NCI-H82 (cell line): ENCODE measurements at regions not wholly inside any gene's neighbourhood (a gene's known extent, or its start where the extent isn't known, plus 50 kb on each side); places are given as distances from the start of the nearest gene placed in this dataset.

Experiments
- DNase-seq: peaks from one replicate; lab custom pipeline; 2025; lab: John Stamatoyannopoulos, UW

- DNase-seq = no peak
These were observed 369.3 kb upstream of the TMPO start for GRCh38 chr12:98146043-98146442.

- DNase-seq = no peak
These were observed 368.9 kb upstream of the TMPO start for GRCh38 chr12:98146487-98146886.

- DNase-seq = no peak
These were observed 366.1 kb upstream of the TMPO start for GRCh38 chr12:98149270-98149669.

- DNase-seq = no peak
These were observed 365.6 kb upstream of the TMPO start for GRCh38 chr12:98149691-98150210.

- DNase-seq = no peak
These were observed 364.2 kb upstream of the TMPO start for GRCh38 chr12:98151105-98151590.

- DNase-seq = no peak
These were observed 363.4 kb upstream of the TMPO start for GRCh38 chr12:98151984-98152383.

GRCh38 chr12:98154850-98155249, 360.5 kb upstream of the TMPO start:
- peak; percentile 70 for DNase-seq

- no peak for DNase-seq
These were observed 358.7 kb upstream of the TMPO start for GRCh38 chr12:98156697-98157096.

GRCh38 chr12:98162906-98163678, 352.3 kb upstream of the TMPO start:
- peak; percentile 90 for DNase-seq

- DNase-seq = no peak
These were observed 343.1 kb upstream of the TMPO start for GRCh38 chr12:98172304-98172703.

GRCh38 chr12:98172801-98173200, 342.6 kb upstream of the TMPO start:
- no peak for DNase-seq

- DNase-seq = no peak
These were observed 341.5 kb upstream of the TMPO start for GRCh38 chr12:98173773-98174427.

GRCh38 chr12:98174428-98174809, 341.0 kb upstream of the TMPO start:
- no peak for DNase-seq

- DNase-seq = no peak
These were observed 337.3 kb upstream of the TMPO start for GRCh38 chr12:98178126-98178525.

- DNase-seq = no peak
These were observed 336.2 kb upstream of the TMPO start for GRCh38 chr12:98179151-98179550.

- no peak for DNase-seq
These were observed 334.8 kb upstream of the TMPO start for GRCh38 chr12:98180603-98181002.

- DNase-seq = no peak
These were observed 332.6 kb upstream of the TMPO start for GRCh38 chr12:98182821-98183220.

GRCh38 chr12:98185606-98186005, 329.8 kb upstream of the TMPO start:
- no peak for DNase-seq

GRCh38 chr12:98188650-98189077, 326.7 kb upstream of the TMPO start:
- DNase-seq = no peak

- DNase-seq = no peak
These were observed 320.8 kb upstream of the TMPO start for GRCh38 chr12:98194591-98194990.

- DNase-seq = peak; percentile 10
These were observed 317.0 kb upstream of the TMPO start for GRCh38 chr12:98198261-98198982.

GRCh38 chr12:98208816-98209215, 306.6 kb upstream of the TMPO start:
- DNase-seq = no peak
